Parathyroid adenoma (tissue), 2 donors: ENCODE measurements at regions not wholly inside any gene's neighbourhood (a gene's known extent, or its start where the extent isn't known, plus 50 kb on each side); places are given as distances from the start of the nearest gene placed in this dataset.

Experiments used
- H2AFZ ChIP-seq: fragments of 300-600 bp; sonication (generic); one replicate; pipeline ENCODE4 v1.7.0; 2017; ENCODE audit warnings: antibody characterized with exemption, mild to moderate bottlenecking
- H3K27ac ChIP-seq: fragments of 300-600 bp; sonication (generic); one replicate; pipeline ENCODE4 v1.7.0; 2017
- H3K27me3 ChIP-seq: fragments of 300-600 bp; sonication (generic); one replicate; pipeline ENCODE4 v1.7.0; 2017; ENCODE audit warnings: low read length; ENCODE audit not compliant: control insufficient read depth, insufficient read depth
- H3K36me3 ChIP-seq: fragments of 300-600 bp; sonication (generic); one replicate; pipeline ENCODE4 v1.7.0; 2017; ENCODE audit warnings: low read length; ENCODE audit not compliant: control insufficient read depth, insufficient read depth
- H3K4me1 ChIP-seq: fragments of 300-600 bp; sonication (generic); one replicate; pipeline ENCODE4 v1.7.0; 2017; ENCODE audit warnings: control low read depth
- H3K4me2 ChIP-seq: fragments of 300-600 bp; sonication (generic); one replicate; pipeline ENCODE4 v1.7.0; 2017; ENCODE audit warnings: low read length
- H3K4me3 ChIP-seq: fragments of 300-600 bp; sonication (generic); one replicate; pipeline ENCODE4 v1.7.0; 2017; ENCODE audit warnings: low read depth, low read length
- H3K79me2 ChIP-seq: fragments of 300-600 bp; sonication (generic); one replicate; pipeline ENCODE4 v1.7.0; 2017; ENCODE audit warnings: control low read depth
- H3K9ac ChIP-seq: fragments of 300-600 bp; sonication (generic); one replicate; pipeline ENCODE4 v1.7.0; 2017; ENCODE audit warnings: mild to moderate bottlenecking
- H3K9me3 ChIP-seq: fragments of 300-600 bp; sonication (generic); one replicate; pipeline ENCODE4 v1.7.0; 2017; ENCODE audit warnings: low read length; ENCODE audit not compliant: control insufficient read depth
- TF ChIP-seq, protein P1 (sequence below): fragments of 300-600 bp; sonication (generic); IDR thresholded peaks from one replicate; pipeline ENCODE4 v1.7.0; 2017; ENCODE audit warnings: antibody characterized with exemption, mild to moderate bottlenecking
- donor health status: primary hyperparathyroidism.

- H3K4me1 ChIP-seq = no peaks in the 10 kb centered on the region
- no peaks in the 10 kb centered on the region for H3K9me3 ChIP-seq
- H3K79me2 ChIP-seq = no peaks in the 10 kb centered on the region
- no peak overlapping the region for H2AFZ ChIP-seq
- no peak overlapping the region for H3K9ac ChIP-seq
- no peak overlapping the region for H3K4me3 ChIP-seq
- H3K27ac ChIP-seq = no peak overlapping the region
- H3K27me3 ChIP-seq = no peaks in the 10 kb centered on the region
- no peaks in the 10 kb centered on the region for H3K36me3 ChIP-seq
- no peak overlapping the region for H3K4me2 ChIP-seq
- TF ChIP-seq, protein P1, sequence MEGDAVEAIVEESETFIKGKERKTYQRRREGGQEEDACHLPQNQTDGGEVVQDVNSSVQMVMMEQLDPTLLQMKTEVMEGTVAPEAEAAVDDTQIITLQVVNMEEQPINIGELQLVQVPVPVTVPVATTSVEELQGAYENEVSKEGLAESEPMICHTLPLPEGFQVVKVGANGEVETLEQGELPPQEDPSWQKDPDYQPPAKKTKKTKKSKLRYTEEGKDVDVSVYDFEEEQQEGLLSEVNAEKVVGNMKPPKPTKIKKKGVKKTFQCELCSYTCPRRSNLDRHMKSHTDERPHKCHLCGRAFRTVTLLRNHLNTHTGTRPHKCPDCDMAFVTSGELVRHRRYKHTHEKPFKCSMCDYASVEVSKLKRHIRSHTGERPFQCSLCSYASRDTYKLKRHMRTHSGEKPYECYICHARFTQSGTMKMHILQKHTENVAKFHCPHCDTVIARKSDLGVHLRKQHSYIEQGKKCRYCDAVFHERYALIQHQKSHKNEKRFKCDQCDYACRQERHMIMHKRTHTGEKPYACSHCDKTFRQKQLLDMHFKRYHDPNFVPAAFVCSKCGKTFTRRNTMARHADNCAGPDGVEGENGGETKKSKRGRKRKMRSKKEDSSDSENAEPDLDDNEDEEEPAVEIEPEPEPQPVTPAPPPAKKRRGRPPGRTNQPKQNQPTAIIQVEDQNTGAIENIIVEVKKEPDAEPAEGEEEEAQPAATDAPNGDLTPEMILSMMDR = no peak
These were observed 279.6 kb downstream of the SQOR start for GRCh38 chr15:45914425-45914824.

- Histone ChIP-seq H3K9me3 (no peaks in the 10 kb centered on the region), H3K27ac (no peak overlapping the region), H3K4me3 (no peak overlapping the region), H3K4me2 (no peak overlapping the region), H3K36me3 (no peaks in the 10 kb centered on the region), H3K4me1 (no peaks in the 10 kb centered on the region), H3K27me3 (no peaks in the 10 kb centered on the region), H3K79me2 (no peaks in the 10 kb centered on the region), H2AFZ (no peak overlapping the region), H3K9ac (no peak overlapping the region)
- TF ChIP-seq, protein P1 = no peak
These were observed 284.0 kb downstream of the SQOR start for GRCh38 chr15:45918839-45919238.

DNA sequence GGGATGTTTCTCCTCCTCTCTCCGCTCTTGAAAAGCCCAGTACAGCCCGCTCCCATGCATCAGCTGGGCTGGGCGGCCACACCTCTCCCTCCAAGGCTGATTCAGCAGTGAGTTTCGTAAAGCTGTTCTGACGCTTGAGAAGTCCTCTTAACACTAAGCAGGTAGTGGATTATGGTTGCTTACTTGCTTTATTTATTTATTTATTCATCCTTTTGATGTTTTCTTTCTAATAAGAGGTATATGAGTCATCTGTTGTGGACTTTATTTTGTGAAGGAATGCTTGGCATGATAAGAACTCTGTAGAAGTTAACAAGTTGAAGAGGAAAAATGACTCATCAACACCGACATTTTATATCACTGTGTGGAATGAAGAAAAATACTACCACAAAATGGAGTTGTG is 285.0 kb downstream of the SQOR start:
- H3K79me2 ChIP-seq = no peaks in the 10 kb centered on the region
- no peak overlapping the region for H3K27ac ChIP-seq
- TF ChIP-seq, protein P1 = no peak
- H3K4me3 ChIP-seq = no peak overlapping the region
- no peaks in the 10 kb centered on the region for H3K9me3 ChIP-seq
- no peaks in the 10 kb centered on the region for H3K27me3 ChIP-seq
- no peaks in the 10 kb centered on the region for H3K36me3 ChIP-seq
- no peak overlapping the region for H2AFZ ChIP-seq
- H3K4me2 ChIP-seq = no peak overlapping the region
- no peaks in the 10 kb centered on the region for H3K4me1 ChIP-seq
- no peak overlapping the region for H3K9ac ChIP-seq

DNA sequence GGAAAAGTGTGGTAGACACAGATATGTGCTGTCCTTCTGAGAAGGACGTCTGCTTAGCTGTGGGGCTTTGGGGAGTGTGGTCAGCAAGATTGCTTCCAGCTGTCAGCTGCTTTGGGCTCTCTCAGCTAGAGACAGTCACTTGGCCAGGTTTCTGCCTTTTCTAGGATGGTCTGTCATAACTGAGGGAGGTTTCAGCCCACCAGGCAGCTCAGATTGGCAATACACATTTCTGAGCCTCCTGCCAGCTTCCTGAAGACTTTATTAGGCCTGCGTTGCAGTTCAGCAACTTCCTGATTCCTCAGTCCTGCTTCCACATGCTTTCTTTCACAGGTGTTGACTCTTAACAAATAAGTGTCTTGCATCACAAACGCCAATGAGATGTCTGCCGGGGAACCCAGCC is 286.5 kb downstream of the SQOR start:
- Histone ChIP-seq H2AFZ (no peak overlapping the region), H3K36me3 (no peaks in the 10 kb centered on the region), H3K4me2 (no peak overlapping the region), H3K27ac (no peak overlapping the region), H3K9me3 (no peaks in the 10 kb centered on the region), H3K79me2 (no peaks in the 10 kb centered on the region), H3K27me3 (no peaks in the 10 kb centered on the region), H3K4me3 (no peak overlapping the region), H3K4me1 (no peaks in the 10 kb centered on the region), H3K9ac (no peak overlapping the region)
- TF ChIP-seq, protein P1 = no peak

GRCh38 chr15:45921978-45922377 is 287.1 kb downstream of the SQOR start:
- H3K4me3 ChIP-seq = no peak overlapping the region
- no peaks in the 10 kb centered on the region for H3K27me3 ChIP-seq
- no peaks in the 10 kb centered on the region for H3K79me2 ChIP-seq
- no peaks in the 10 kb centered on the region for H3K9me3 ChIP-seq
- no peak overlapping the region for H3K27ac ChIP-seq
- TF ChIP-seq, protein P1 = no peak
- H3K4me1 ChIP-seq = no peaks in the 10 kb centered on the region
- H2AFZ ChIP-seq = no peak overlapping the region
- H3K36me3 ChIP-seq = no peaks in the 10 kb centered on the region
- H3K9ac ChIP-seq = no peak overlapping the region
- no peak overlapping the region for H3K4me2 ChIP-seq
